ENCODE measurements at regions not wholly inside any gene's neighbourhood (a gene's known extent, or its start where the extent isn't known, plus 50 kb on each side); places are given as distances from the start of the nearest gene placed in this dataset.

- no peak for TF ChIP-seq XBP1 (CRISPR knock-in tag; IDR thresholded peaks at IDR 0.05)
- no peak for TF ChIP-seq GRHL1 (CRISPR knock-in tag; conservative IDR thresholded peaks at IDR 0.05)
- TF ChIP-seq PHB2 (IDR thresholded peaks at IDR 0.05; ENCODE audit: partially characterized antibody): no peak
- no peak for TF ChIP-seq ZBED4 (CRISPR knock-in tag; IDR thresholded peaks at IDR 0.05; ENCODE audit: borderline replicate concordance)
- TF ChIP-seq RARA (CRISPR knock-in tag; IDR thresholded peaks at IDR 0.05): peak; percentile 45; the same call in 1 of the 2 replicates
- TF ChIP-seq FUBP1 (CRISPR knock-in tag; IDR thresholded peaks at IDR 0.05; ENCODE audit: borderline replicate concordance): no peak
- TF ChIP-seq RXRB (CRISPR knock-in tag; IDR thresholded peaks at IDR 0.05; ENCODE audit: borderline replicate concordance): no peak
- TF ChIP-seq ATF4 (CRISPR knock-in tag; IDR thresholded peaks at IDR 0.05): peak in 1 of 2 experiments; percentile 87; a peak in 2 of 4 replicates
- no peak for TF ChIP-seq GPBP1L1 (CRISPR knock-in tag; IDR thresholded peaks at IDR 0.05)
- peak; percentile 54 for TF ChIP-seq ARID5B (CRISPR knock-in tag; IDR thresholded peaks at IDR 0.05)
- TF ChIP-seq RFX5 (IDR thresholded peaks at IDR 0.05; ENCODE audit: low read depth, low read length): no peak
- no peak for TF ChIP-seq BRD4 (CRISPR knock-in tag; IDR thresholded peaks at IDR 0.05)
- TF ChIP-seq GLI4 (CRISPR knock-in tag; IDR thresholded peaks at IDR 0.05; ENCODE audit: borderline replicate concordance): no peak
- no peak for TF ChIP-seq POLR2G (IDR thresholded peaks at IDR 0.05; ENCODE audit: low read depth, low read length)
- peak; percentile 61; the same call in 1 of the 2 replicates for TF ChIP-seq FOXP1 (IDR thresholded peaks at IDR 0.05)
- peak; percentile 93 for TF ChIP-seq FOXP1 (CRISPR knock-in tag; IDR thresholded peaks at IDR 0.05)
- no peak for TF ChIP-seq RBM22 (optimal IDR thresholded peaks at IDR 0.05; ENCODE audit: low read length)
Measured at GRCh38 chrX:117376460-117376859, 740.1 kb downstream of the KLHL13 start (continued).

All from HepG2 (cell line).